H9 (cell line): ENCODE measurements at regions not wholly inside any gene's neighbourhood (a gene's known extent, or its start where the extent isn't known, plus 50 kb on each side); places are given as distances from the start of the nearest gene placed in this dataset.

Experiments used
- DNase-seq: peaks from one replicate; pipeline ENCODE4 v3.0.0-alpha.2; 2017
- H2AFZ ChIP-seq: one replicate; pipeline ENCODE4 v1.6.1; 2013; ENCODE audit warnings: mild to moderate bottlenecking, low read length, control low read depth, moderate library complexity
- H2AK5ac ChIP-seq: 2 replicates; pipeline ENCODE4 v1.6.1; 2013; ENCODE audit warnings: low read length, control low read depth, mixed read lengths; ENCODE audit not compliant: insufficient read length
- H2BK120ac ChIP-seq: one replicate; pipeline ENCODE4 v1.6.1; 2013; ENCODE audit warnings: low read depth, mild to moderate bottlenecking, low read length, control low read depth, inconsistent platforms; ENCODE audit not compliant: poor library complexity, severe bottlenecking
- H2BK12ac ChIP-seq: 2 replicates; pipeline ENCODE4 v1.6.1; 2013; ENCODE audit warnings: low read length, control low read depth, mixed read lengths, low read depth; ENCODE audit not compliant: insufficient read length
- H2BK15ac ChIP-seq: 2 replicates; pipeline ENCODE4 v1.6.1; 2013; ENCODE audit warnings: low read depth, low read length, control low read depth
- H2BK20ac ChIP-seq: one replicate; pipeline ENCODE4 v1.6.1; 2013; ENCODE audit warnings: low read depth, mild to moderate bottlenecking, low read length, control low read depth, inconsistent platforms; ENCODE audit not compliant: poor library complexity, severe bottlenecking
- H2BK5ac ChIP-seq: 2 replicates; pipeline ENCODE4 v1.6.1; 2013; ENCODE audit warnings: low read length, control low read depth, mixed read lengths; ENCODE audit not compliant: insufficient read length
- H3K14ac ChIP-seq: 2 replicates; pipeline ENCODE4 v1.6.1; 2013; ENCODE audit warnings: low read length, control low read depth; ENCODE audit not compliant: insufficient read depth
- H3K18ac ChIP-seq: 2 replicates; pipeline ENCODE4 v1.6.1; 2013; ENCODE audit warnings: low read depth, mild to moderate bottlenecking, mixed read lengths, low read length, control low read depth; ENCODE audit not compliant: insufficient read length
- H3K23ac ChIP-seq: 2 replicates; pipeline ENCODE4 v1.6.1; 2013; ENCODE audit warnings: low read length, control low read depth, mixed read lengths, low read depth; ENCODE audit not compliant: insufficient read length
- H3K23me2 ChIP-seq: 2 replicates; pipeline ENCODE4 v1.6.1; 2013; ENCODE audit warnings: low read depth, mild to moderate bottlenecking, mixed read lengths, low read length, control low read depth; ENCODE audit not compliant: insufficient read length, poor library complexity, severe bottlenecking
- H3K27ac ChIP-seq: 2 replicates; pipeline ENCODE4 v1.5.1; 2013; ENCODE audit warnings: low read length, control low read depth, mixed read lengths, low read depth; ENCODE audit not compliant: insufficient read length
- H3K27me3 ChIP-seq: 2 replicates; pipeline ENCODE4 v1.6.1; 2013; ENCODE audit warnings: low read length, control low read depth, inconsistent platforms; ENCODE audit not compliant: insufficient read depth
- H3K4ac ChIP-seq: 2 replicates; pipeline ENCODE4 v1.6.1; 2013; ENCODE audit warnings: low read depth, mild to moderate bottlenecking, control low read depth, inconsistent platforms, low read length, moderate library complexity
- H3K4me1 ChIP-seq: 2 replicates; pipeline ENCODE4 v1.6.1; 2013; ENCODE audit warnings: low read length, control low read depth, inconsistent platforms; ENCODE audit not compliant: insufficient read depth
- H3K4me2 ChIP-seq: 2 replicates; pipeline ENCODE4 v1.6.1; 2013; ENCODE audit warnings: low read length, control low read depth, mixed read lengths; ENCODE audit not compliant: insufficient read length, insufficient read depth
- H3K56ac ChIP-seq: 2 replicates; pipeline ENCODE4 v1.6.1; 2013; ENCODE audit warnings: low read depth, mild to moderate bottlenecking, mixed read lengths, low read length, control low read depth; ENCODE audit not compliant: insufficient read length
- H3K79me1 ChIP-seq: 2 replicates; pipeline ENCODE4 v1.6.1; 2013; ENCODE audit warnings: low read depth, mild to moderate bottlenecking, moderate library complexity, low read length, control low read depth, inconsistent platforms; ENCODE audit not compliant: insufficient read depth, poor library complexity, severe bottlenecking
- H3K79me2 ChIP-seq: 2 replicates; pipeline ENCODE4 v1.6.1; 2013; ENCODE audit warnings: low read length, control low read depth, inconsistent platforms; ENCODE audit not compliant: insufficient read depth
- H3K9ac ChIP-seq: 2 replicates; pipeline ENCODE4 v1.6.1; 2013; ENCODE audit warnings: low read length, control low read depth, mixed read lengths; ENCODE audit not compliant: insufficient read length; ENCODE audit errors: extremely low read depth
- H3K9me3 ChIP-seq: one replicate; pipeline ENCODE4 v1.6.1; 2013; ENCODE audit warnings: low read depth, low read length, inconsistent platforms; ENCODE audit not compliant: control insufficient read depth
- H3T11ph ChIP-seq: one replicate; pipeline ENCODE4 v1.6.1; 2013; ENCODE audit warnings: mild to moderate bottlenecking, low read length, control low read depth, inconsistent platforms
- H4K20me1 ChIP-seq: one replicate; pipeline ENCODE4 v1.6.1; 2013; ENCODE audit not compliant: control insufficient read depth, insufficient read length, insufficient read depth
- H4K5ac ChIP-seq: 2 replicates; pipeline ENCODE4 v1.6.1; 2013; ENCODE audit warnings: low read depth, mild to moderate bottlenecking, mixed read lengths, low read length, control low read depth; ENCODE audit not compliant: insufficient read length
- H4K8ac ChIP-seq: replicated peaks from 2 replicates; pipeline ENCODE4 v1.6.1; 2013; ENCODE audit warnings: low read length, control low read depth, mixed read lengths, low read depth; ENCODE audit not compliant: insufficient read length
- H4K91ac ChIP-seq: 2 replicates; pipeline ENCODE4 v1.6.1; 2013; ENCODE audit warnings: low read depth, mild to moderate bottlenecking, moderate library complexity, mixed read lengths, low read length, control low read depth; ENCODE audit not compliant: insufficient read length
- H3K27ac Mint-ChIP-seq, 3 experiments: 2 replicates in 2 of 3; 3 replicates in 1 of 3; pipeline ENCODE4 v1.8.0; 2020 to 2021; ENCODE audit warnings: mixed read lengths in 3 of 3, mild to moderate bottlenecking in 1 of 3, moderate library complexity in 1 of 3
- H3K27me3 Mint-ChIP-seq: 2 replicates; pipeline ENCODE4 v1.8.0; 2021; ENCODE audit warnings: low read depth, mild to moderate bottlenecking, moderate library complexity, mixed read lengths
- H3K36me3 Mint-ChIP-seq, 3 experiments: 2 replicates in 2 of 3; 3 replicates in 1 of 3; pipeline ENCODE4 v1.8.0; 2020 to 2021; ENCODE audit warnings: low read depth in 3 of 3, mixed read lengths in 3 of 3; ENCODE audit not compliant: insufficient read depth in 1 of 3
- H3K4me1 Mint-ChIP-seq, 2 experiments: 2 replicates each; pipeline ENCODE4 v1.8.0; 2020; ENCODE audit warnings: mixed read lengths in 2 of 2
- H3K4me3 Mint-ChIP-seq, 2 experiments: 2 replicates in 1 of 2; 3 replicates in 1 of 2; pipeline ENCODE4 v1.8.0; 2020 to 2021; ENCODE audit warnings: mild to moderate bottlenecking in 2 of 2, mixed read lengths in 2 of 2, moderate library complexity in 1 of 2
- H3K9me3 Mint-ChIP-seq, 2 experiments: 2 replicates in 1 of 2; 3 replicates in 1 of 2; pipeline ENCODE4 v1.8.0; 2020; ENCODE audit warnings: mild to moderate bottlenecking in 2 of 2, mixed read lengths in 2 of 2, moderate library complexity in 1 of 2
- CTCF ChIP-seq: fragments of 200-600 bp; sonication (generic); conservative IDR thresholded peaks from 3 replicates; pipeline ENCODE4 v1.8.0; 2021; ENCODE audit warnings: antibody characterized with exemption, mild to moderate bottlenecking
- WGBS: extraction: QIAGEN DNeasy Blood & Tissue Kit; methylation state at CpG from one replicate; pipeline ENCODE4 v1.1.7; 2013; ENCODE audit warnings: missing lambda C conversion rate, low lambda C conversion rate, mixed read lengths; ENCODE audit not compliant: insufficient read length; ENCODE audit errors: extremely low coverage; 5-methylcytosine and 5-hydroxymethylcytosine counted together

GRCh38 chr20:50403565-50404418 is 106.4 kb upstream of the PTPN1 start:
- no peaks in the 10 kb centered on the region for H3K27me3 ChIP-seq
- Mint-ChIP-seq H3K4me3 (no peak overlapping the region), H3K9me3 (no peaks in the 10 kb centered on the region), H3K27ac (no peak overlapping the region; a peak in 1 of 7 replicates), H3K27me3 (peaks cover 10% of the 10 kb centered on the region), H3K4me1 (peaks cover 2 to 12% of the 10 kb centered on the region in 2 experiments; a peak in 2 of 4 replicates), H3K36me3 (no peaks in the 10 kb centered on the region)
- no peaks in the 10 kb centered on the region for H3K79me2 ChIP-seq
- DNase-seq, result no peak
- H2AFZ ChIP-seq, result no peak overlapping the region
- no peak overlapping the region for H3K27ac ChIP-seq
- no peak overlapping the region for H4K8ac ChIP-seq
- no peak for TF ChIP-seq CTCF
- WGBS, result no CpG with 5 or more reads among the region's 13 CpGs
- no peak overlapping the region for H2BK15ac ChIP-seq
- H2BK20ac ChIP-seq, result no peak overlapping the region
- H3K18ac ChIP-seq, result no peak overlapping the region
- no peak overlapping the region for H2BK5ac ChIP-seq
- no peak overlapping the region for H4K5ac ChIP-seq
- H3K9me3 ChIP-seq, result no peaks in the 10 kb centered on the region
- H3K56ac ChIP-seq, result no peak overlapping the region
- H4K91ac ChIP-seq, result no peak overlapping the region
- no peak overlapping the region for H3K4me2 ChIP-seq
- no peak overlapping the region for H2AK5ac ChIP-seq
- no peak overlapping the region for H3K4ac ChIP-seq
- H3K23ac ChIP-seq, result no peak overlapping the region
- no peak overlapping the region for H2BK12ac ChIP-seq
- H3T11ph ChIP-seq, result no peak overlapping the region
- H3K23me2 ChIP-seq, result no peaks in the 10 kb centered on the region
- no peak overlapping the region for H3K14ac ChIP-seq
- H3K79me1 ChIP-seq, result no peaks in the 10 kb centered on the region
- peaks cover 2% of the 10 kb centered on the region; the same call in 1 of the 2 replicates for H3K4me1 ChIP-seq
- H3K9ac ChIP-seq, result no peak overlapping the region
- no peak overlapping the region for H2BK120ac ChIP-seq
- no peaks in the 10 kb centered on the region for H4K20me1 ChIP-seq
